GM23248 (cell line): ENCODE measurements at regions not wholly inside any gene's neighbourhood (a gene's known extent, or its start where the extent isn't known, plus 50 kb on each side); places are given as distances from the start of the nearest gene placed in this dataset.

Source experiments
- DNase-seq: peaks from one replicate; pipeline ENCODE4 v3.0.0-alpha.2; 2015
- H2AFZ ChIP-seq: fragments of 200-600 bp; sonication (generic); 2 replicates; pipeline ENCODE4 v1.6.1; 2016; ENCODE audit warnings: antibody characterized with exemption
- H3F3A ChIP-seq: fragments of 200-600 bp; sonication (generic); 2 replicates; pipeline ENCODE4 v1.6.1; 2016; ENCODE audit warnings: mild to moderate bottlenecking, antibody characterized with exemption, mixed run types; ENCODE audit not compliant: insufficient read depth
- H3K27ac ChIP-seq: fragments of 200-600 bp; sonication (generic); 2 replicates; pipeline ENCODE4 v1.5.1; 2016; ENCODE audit warnings: mild to moderate bottlenecking
- H3K27me3 ChIP-seq: fragments of 200-600 bp; sonication (generic); replicated peaks from 2 replicates; pipeline ENCODE4 v1.6.1; 2016; ENCODE audit warnings: mild to moderate bottlenecking; ENCODE audit not compliant: insufficient read depth
- H3K36me3 ChIP-seq: fragments of 200-600 bp; sonication (generic); 2 replicates; pipeline ENCODE4 v1.6.1; 2016; ENCODE audit warnings: low read depth, mild to moderate bottlenecking
- H3K4me1 ChIP-seq: fragments of 200-600 bp; sonication (generic); 2 replicates; pipeline ENCODE4 v1.6.1; 2016; ENCODE audit warnings: mild to moderate bottlenecking; ENCODE audit not compliant: insufficient read depth
- H3K4me2 ChIP-seq: fragments of 200-600 bp; sonication (generic); one replicate; pipeline ENCODE4 v1.6.1; 2016; ENCODE audit warnings: mild to moderate bottlenecking; ENCODE audit not compliant: unreplicated experiment
- H3K4me3 ChIP-seq: fragments of 200-600 bp; sonication (generic); 2 replicates; pipeline ENCODE4 v1.5.1; 2016; ENCODE audit warnings: mild to moderate bottlenecking
- H3K79me2 ChIP-seq: fragments of 200-600 bp; sonication (generic); 2 replicates; pipeline ENCODE4 v1.6.1; 2016; ENCODE audit warnings: mild to moderate bottlenecking; ENCODE audit not compliant: insufficient read depth
- H3K9ac ChIP-seq: fragments of 200-600 bp; sonication (generic); 2 replicates; pipeline ENCODE4 v1.6.1; 2016; ENCODE audit warnings: mild to moderate bottlenecking
- H3K9me2 ChIP-seq: fragments of 200-600 bp; sonication (generic); 2 replicates; pipeline ENCODE4 v1.6.1; 2016; ENCODE audit warnings: mixed run types, mild to moderate bottlenecking, moderate library complexity; ENCODE audit not compliant: insufficient read depth
- H3K9me3 ChIP-seq: fragments of 200-600 bp; sonication (generic); one replicate; pipeline ENCODE4 v1.6.1; 2017; ENCODE audit warnings: low read depth
- H4K20me1 ChIP-seq: fragments of 200-600 bp; sonication (generic); 2 replicates; pipeline ENCODE4 v1.6.0; 2016; ENCODE audit not compliant: insufficient read depth
- EZH2 ChIP-seq: fragments of 200-600 bp; sonication (generic); IDR thresholded peaks from 2 replicates; pipeline ENCODE4 v1.6.1; 2018; ENCODE audit warnings: antibody characterized with exemption, mild to moderate bottlenecking; ENCODE audit not compliant: insufficient read depth, poor library complexity, severe bottlenecking
- EZH2phosphoT487 ChIP-seq: fragments of 200-600 bp; sonication (generic); IDR thresholded peaks from 2 replicates; pipeline ENCODE4 v1.6.1; 2018; ENCODE audit warnings: antibody characterized with exemption, moderate library complexity, mild to moderate bottlenecking, low read depth; ENCODE audit not compliant: insufficient read depth
- WGBS, 2 experiments: methylation state at CpG; one replicate each; pipeline ENCODE4 v1.1.6; 2015 to 2017; ENCODE audit warnings: low lambda C conversion rate in 2 of 2, low coverage in 1 of 2; ENCODE audit errors: missing lambda C conversion rate in 2 of 2; 5-methylcytosine and 5-hydroxymethylcytosine counted together
- in situ Hi-C: fragments of 300-500 bp; cut with MboI; formaldehyde crosslinking; loops from 2 replicates; pipeline ENCODE4 v1.15.0; 2020

DNA sequence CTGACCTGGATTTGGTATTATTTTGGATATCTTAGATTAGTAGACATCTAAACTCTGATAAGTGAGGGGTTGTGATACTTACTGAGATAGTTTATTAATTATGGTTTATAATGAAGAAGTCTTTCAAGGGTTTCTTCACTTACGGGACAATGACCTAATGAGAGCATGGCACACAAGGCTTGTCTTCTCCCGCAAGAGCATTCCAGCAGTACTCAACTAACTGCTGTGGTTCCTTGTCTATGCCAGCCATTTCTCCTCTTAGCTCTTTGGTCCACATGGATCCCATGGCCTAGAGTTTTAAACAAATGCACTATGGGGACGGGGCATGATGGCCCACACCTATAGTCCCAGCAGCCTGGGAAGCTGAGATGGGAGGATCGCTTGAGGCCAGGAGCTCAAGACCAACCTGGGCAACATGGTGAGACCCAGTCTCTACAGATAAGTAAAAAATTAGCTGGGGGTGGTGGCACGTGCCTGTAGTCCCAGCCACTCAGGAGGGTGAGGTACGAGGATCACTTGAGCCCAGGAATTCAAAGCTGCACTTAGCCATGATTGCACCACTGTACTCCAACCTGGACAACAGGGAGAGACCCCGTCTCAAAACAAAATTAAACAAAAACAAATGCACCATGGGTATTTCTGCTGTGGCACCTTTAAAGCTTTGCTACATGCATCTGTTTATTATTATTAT is 161.7 kb upstream of the MYCN start:
- Histone ChIP-seq H3K9ac (no peak overlapping the region), H3K27ac (no peak overlapping the region), H3K4me3 (no peak overlapping the region), H3F3A (no peaks in the 10 kb centered on the region), H3K9me2 (no peaks in the 10 kb centered on the region), H2AFZ (no peak overlapping the region), H3K4me2 (no peak overlapping the region), H4K20me1 (no peaks in the 10 kb centered on the region), H3K9me3 (no peaks in the 10 kb centered on the region), H3K27me3 (no peaks in the 10 kb centered on the region), H3K36me3 (no peaks in the 10 kb centered on the region), H3K4me1 (no peaks in the 10 kb centered on the region), H3K79me2 (no peaks in the 10 kb centered on the region)
- in situ Hi-C loops, result no loop called here
- WGBS, 2 experiments, result 42 to 50% methylated on average over 7 of the region's 7 CpGs
- no peak for DNase-seq
- TF ChIP-seq EZH2, result no peak
- no peak for TF ChIP-seq EZH2phosphoT487

GRCh38 chr2:15779381-15780041 is 160.8 kb upstream of the MYCN start:
- no peak overlapping the region for H2AFZ ChIP-seq
- TF ChIP-seq EZH2phosphoT487 (no peak), EZH2 (no peak)
- no peak overlapping the region for H3K4me3 ChIP-seq
- no peaks in the 10 kb centered on the region for H3F3A ChIP-seq
- H3K79me2 ChIP-seq, result no peaks in the 10 kb centered on the region
- no peak overlapping the region for H3K27ac ChIP-seq
- no peaks in the 10 kb centered on the region for H4K20me1 ChIP-seq
- H3K9me3 ChIP-seq, result no peaks in the 10 kb centered on the region
- no peak overlapping the region for H3K4me2 ChIP-seq
- in situ Hi-C loops, result no loop called here
- WGBS, 2 experiments, result 59 to 61% methylated on average over 7 of the region's 7 CpGs
- no peaks in the 10 kb centered on the region for H3K9me2 ChIP-seq
- DNase-seq, result no peak
- no peaks in the 10 kb centered on the region for H3K4me1 ChIP-seq
- no peaks in the 10 kb centered on the region for H3K27me3 ChIP-seq
- no peaks in the 10 kb centered on the region for H3K36me3 ChIP-seq
- H3K9ac ChIP-seq, result no peak overlapping the region

GRCh38 chr2:15780234-15780633 is 160.1 kb upstream of the MYCN start:
- DNase-seq, result no peak
- no peak overlapping the region for H3K27ac ChIP-seq
- H3K79me2 ChIP-seq, result no peaks in the 10 kb centered on the region
- no peaks in the 10 kb centered on the region for H3K9me3 ChIP-seq
- no peak overlapping the region for H3K4me3 ChIP-seq
- in situ Hi-C loops, result no loop called here
- no peaks in the 10 kb centered on the region for H4K20me1 ChIP-seq
- H3K4me2 ChIP-seq, result no peak overlapping the region
- no peaks in the 10 kb centered on the region for H3K4me1 ChIP-seq
- no peaks in the 10 kb centered on the region for H3K9me2 ChIP-seq
- H3F3A ChIP-seq, result no peaks in the 10 kb centered on the region
- H3K27me3 ChIP-seq, result no peaks in the 10 kb centered on the region
- no peak for TF ChIP-seq EZH2phosphoT487
- TF ChIP-seq EZH2, result no peak
- H3K9ac ChIP-seq, result no peak overlapping the region
- no peak overlapping the region for H2AFZ ChIP-seq
- WGBS, 2 experiments, result 40 to 42% methylated on average over 7 of the region's 7 CpGs
- no peaks in the 10 kb centered on the region for H3K36me3 ChIP-seq

- 56% methylated on average over 9 of the region's 9 CpGs for WGBS, 2 experiments
- TF ChIP-seq EZH2, result no peak
- no peak for TF ChIP-seq EZH2phosphoT487
- Histone ChIP-seq H3F3A (no peaks in the 10 kb centered on the region), H3K79me2 (no peaks in the 10 kb centered on the region), H2AFZ (no peak overlapping the region), H3K4me2 (no peak overlapping the region), H3K9me3 (no peaks in the 10 kb centered on the region), H3K27ac (no peak overlapping the region), H3K4me3 (no peak overlapping the region), H3K36me3 (no peaks in the 10 kb centered on the region), H3K9me2 (no peaks in the 10 kb centered on the region), H3K9ac (no peak overlapping the region), H4K20me1 (no peaks in the 10 kb centered on the region), H3K27me3 (no peaks in the 10 kb centered on the region), H3K4me1 (no peaks in the 10 kb centered on the region)
- no peak for DNase-seq
- in situ Hi-C loops, result no loop called here
Observed at GRCh38 chr2:15780912-15781574, 159.3 kb upstream of the MYCN start.
